ENCODE measurements at regions not wholly inside any gene's neighbourhood (a gene's known extent, or its start where the extent isn't known, plus 50 kb on each side); places are given as distances from the start of the nearest gene placed in this dataset.

- H3K14ac ChIP-seq (ENCODE audit: insufficient read depth, low read length) = no peak overlapping the region
- H3K79me2 ChIP-seq (ENCODE audit: insufficient read depth, low read length) = no peaks in the 10 kb centered on the region
- H3K9me3 Mint-ChIP-seq = peaks cover 0 to 3% of the 10 kb centered on the region in 2 experiments; a peak in 1 of 5 replicates
- H4K8ac ChIP-seq (replicated peaks; ENCODE audit: insufficient read length, low read depth, low read length) = no peak overlapping the region
- H2BK12ac ChIP-seq (ENCODE audit: insufficient read length, low read depth, low read length) = no peak overlapping the region
- H2BK20ac ChIP-seq (ENCODE audit: low read depth, low read length, poor library complexity, severe bottlenecking) = no peak overlapping the region
- no peak for DNase-seq
- H3K4ac ChIP-seq (ENCODE audit: low read depth, low read length) = no peak overlapping the region
- no peak overlapping the region for H3K18ac ChIP-seq (ENCODE audit: insufficient read length, low read depth, low read length)
- no peak overlapping the region for H2BK5ac ChIP-seq (ENCODE audit: insufficient read length, low read length)
- no peaks in the 10 kb centered on the region for H3K23me2 ChIP-seq (ENCODE audit: insufficient read length, low read depth, low read length, poor library complexity, severe bottlenecking)
- H3K36me3 Mint-ChIP-seq (ENCODE audit: insufficient read depth in 1 of 3, low read depth in 3 of 3) = no peaks in the 10 kb centered on the region
- H3K27ac ChIP-seq (ENCODE audit: insufficient read length, low read depth, low read length) = no peak overlapping the region
- H3K4me1 Mint-ChIP-seq = peaks cover 33 to 41% of the 10 kb centered on the region in 2 experiments
- H2BK15ac ChIP-seq (ENCODE audit: low read depth, low read length) = no peak overlapping the region
- H3K27me3 Mint-ChIP-seq (ENCODE audit: low read depth) = peaks cover 35% of the 10 kb centered on the region
- no peaks in the 10 kb centered on the region for H3K9me3 ChIP-seq (ENCODE audit: control insufficient read depth, low read depth, low read length)
- H2BK120ac ChIP-seq (ENCODE audit: low read depth, low read length, poor library complexity, severe bottlenecking) = no peak overlapping the region
- no peak overlapping the region for H3K27ac Mint-ChIP-seq
- no peak overlapping the region for H2AK5ac ChIP-seq (ENCODE audit: insufficient read length, low read length)
- no peak for TF ChIP-seq CTCF (conservative IDR thresholded peaks at IDR 0.05)
- no peak overlapping the region for H2AFZ ChIP-seq (ENCODE audit: low read length)
- no peak overlapping the region for H3T11ph ChIP-seq (ENCODE audit: low read length)
- no peaks in the 10 kb centered on the region for H3K79me1 ChIP-seq (ENCODE audit: insufficient read depth, low read depth, low read length, poor library complexity, severe bottlenecking)
- no peak overlapping the region for H4K5ac ChIP-seq (ENCODE audit: insufficient read length, low read depth, low read length)
- H4K20me1 ChIP-seq (ENCODE audit: control insufficient read depth, insufficient read depth, insufficient read length) = no peaks in the 10 kb centered on the region
- no peaks in the 10 kb centered on the region for H3K27me3 ChIP-seq (ENCODE audit: insufficient read depth, low read length)
- H4K91ac ChIP-seq (ENCODE audit: insufficient read length, low read depth, low read length) = no peak overlapping the region
- H3K23ac ChIP-seq (ENCODE audit: insufficient read length, low read depth, low read length) = no peak overlapping the region
- WGBS (ENCODE audit: extremely low coverage, insufficient read length, low lambda C conversion rate) = no CpG with 5 or more reads among the region's 3 CpGs
- H3K4me2 ChIP-seq (ENCODE audit: insufficient read depth, insufficient read length, low read length) = no peak overlapping the region
- no peak overlapping the region for H3K9ac ChIP-seq (ENCODE audit: extremely low read depth, insufficient read length, low read length)
- no peak overlapping the region for H3K56ac ChIP-seq (ENCODE audit: insufficient read length, low read depth, low read length)
- H3K4me3 Mint-ChIP-seq = no peak overlapping the region
- no peaks in the 10 kb centered on the region for H3K4me1 ChIP-seq (ENCODE audit: insufficient read depth, low read length)
Measured at GRCh38 chr1:113279776-113280391, 110.4 kb upstream of the MAGI3 start.
